HG02610 (cell line): ENCODE measurements at regions not wholly inside any gene's neighbourhood (a gene's known extent, or its start where the extent isn't known, plus 50 kb on each side); places are given as distances from the start of the nearest gene placed in this dataset.
"Not testable (repeated sequence)": the region's sequence is repeated elsewhere in the genome, so short reads cannot be mapped to it uniquely, and the experiment has no call there.

Experiments
- ATAC-seq: cut with Tn5 transposase; IDR thresholded peaks from one replicate; pipeline ENCODE4 v1.9.1; 2021; ENCODE audit warnings: mild to moderate bottlenecking, moderate library complexity; ENCODE audit not compliant: unreplicated experiment

- peak; percentile 78 for ATAC-seq
These were observed 227.6 kb upstream of the POU1F1 start for GRCh38 chr3:87503900-87504498.

- no peak for ATAC-seq
These were observed 224.7 kb upstream of the POU1F1 start for GRCh38 chr3:87501076-87501475.

- ATAC-seq: no peak
These were observed 222.1 kb upstream of the POU1F1 start for GRCh38 chr3:87498358-87499080.

- ATAC-seq: no peak
These were observed 219.6 kb upstream of the POU1F1 start for GRCh38 chr3:87495938-87496337.

GRCh38 chr3:87494264-87494663, 217.9 kb upstream of the POU1F1 start:
- ATAC-seq: no peak

GRCh38 chr3:87491843-87492242, 215.5 kb upstream of the POU1F1 start:
- no peak for ATAC-seq

- no peak for ATAC-seq
These were observed 213.5 kb upstream of the POU1F1 start for GRCh38 chr3:87489892-87490291.

GRCh38 chr3:87488765-87489164, 212.4 kb upstream of the POU1F1 start:
- ATAC-seq: no peak

- ATAC-seq: not testable (repeated sequence)
These were observed 210.3 kb upstream of the POU1F1 start for GRCh38 chr3:87486635-87487034.

- no peak for ATAC-seq
These were observed 209.7 kb upstream of the POU1F1 start for GRCh38 chr3:87486115-87486514.

- ATAC-seq: no peak
These were observed 202.3 kb upstream of the POU1F1 start for GRCh38 chr3:87478716-87479115.

- no peak for ATAC-seq
These were observed 197.6 kb upstream of the POU1F1 start for GRCh38 chr3:87473944-87474343.

- no peak for ATAC-seq
These were observed 192.6 kb upstream of the POU1F1 start for GRCh38 chr3:87468938-87469337.

GRCh38 chr3:87468235-87468634, 191.9 kb upstream of the POU1F1 start:
- no peak for ATAC-seq

- no peak for ATAC-seq
These were observed 185.8 kb upstream of the POU1F1 start for GRCh38 chr3:87462228-87462627.

- ATAC-seq: no peak
These were observed 185.1 kb upstream of the POU1F1 start for GRCh38 chr3:87461443-87461842.

- ATAC-seq: no peak
These were observed 184.7 kb upstream of the POU1F1 start for GRCh38 chr3:87461036-87461435.

- no peak for ATAC-seq
These were observed 172.2 kb upstream of the POU1F1 start for GRCh38 chr3:87448558-87448957.

- no peak for ATAC-seq
These were observed 170.5 kb upstream of the POU1F1 start for GRCh38 chr3:87446849-87447387.

- ATAC-seq: no peak
These were observed 166.1 kb upstream of the POU1F1 start for GRCh38 chr3:87442470-87442869.

GRCh38 chr3:87437765-87438164, 161.4 kb upstream of the POU1F1 start:
- no peak for ATAC-seq

GRCh38 chr3:87436781-87437543, 160.6 kb upstream of the POU1F1 start:
- ATAC-seq: no peak
